ENCODE measurements at regions not wholly inside any gene's neighbourhood (a gene's known extent, or its start where the extent isn't known, plus 50 kb on each side); places are given as distances from the start of the nearest gene placed in this dataset.
A peak's percentile ranks its signal among the peaks of the same experiment; 100 is the strongest.
"Not testable (repeated sequence)": the region's sequence is repeated elsewhere in the genome, so short reads cannot be mapped to it uniquely, and the experiment has no call there.

DNA sequence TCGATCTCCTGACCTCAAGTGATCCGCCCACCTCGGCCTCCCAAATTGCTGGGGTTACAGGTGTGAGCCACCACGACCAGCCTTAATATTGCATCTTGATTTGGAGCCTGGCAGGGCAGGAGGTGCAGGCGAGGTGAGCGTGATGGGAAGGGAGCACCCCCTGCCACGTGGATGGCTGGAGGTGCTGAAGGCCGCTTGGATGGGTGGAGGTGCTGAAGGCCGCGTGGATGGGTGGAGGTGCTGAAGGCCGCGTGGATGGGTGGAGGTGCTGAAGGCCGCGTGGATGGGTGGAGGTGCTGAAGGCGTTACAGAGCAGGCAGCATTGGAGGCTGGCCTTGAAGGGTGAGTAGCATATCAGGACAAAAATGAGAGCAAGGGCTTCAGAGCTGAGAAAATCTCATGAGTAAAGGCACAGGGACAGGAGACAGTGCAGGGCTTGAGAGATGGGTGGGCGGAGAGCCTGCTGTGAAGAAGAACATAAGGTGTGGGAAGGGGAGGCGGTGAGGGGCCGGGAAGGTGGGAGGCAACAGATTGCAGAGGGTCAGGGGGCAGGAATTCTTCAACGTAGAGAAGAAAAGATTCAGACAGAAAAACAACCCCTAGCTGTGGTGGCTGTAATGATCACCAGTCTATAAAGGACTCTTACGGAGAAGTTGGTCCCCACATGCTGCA, 101.7 kb upstream of the SEC14L1 start:
- DNase-seq, result no peak

DNA sequence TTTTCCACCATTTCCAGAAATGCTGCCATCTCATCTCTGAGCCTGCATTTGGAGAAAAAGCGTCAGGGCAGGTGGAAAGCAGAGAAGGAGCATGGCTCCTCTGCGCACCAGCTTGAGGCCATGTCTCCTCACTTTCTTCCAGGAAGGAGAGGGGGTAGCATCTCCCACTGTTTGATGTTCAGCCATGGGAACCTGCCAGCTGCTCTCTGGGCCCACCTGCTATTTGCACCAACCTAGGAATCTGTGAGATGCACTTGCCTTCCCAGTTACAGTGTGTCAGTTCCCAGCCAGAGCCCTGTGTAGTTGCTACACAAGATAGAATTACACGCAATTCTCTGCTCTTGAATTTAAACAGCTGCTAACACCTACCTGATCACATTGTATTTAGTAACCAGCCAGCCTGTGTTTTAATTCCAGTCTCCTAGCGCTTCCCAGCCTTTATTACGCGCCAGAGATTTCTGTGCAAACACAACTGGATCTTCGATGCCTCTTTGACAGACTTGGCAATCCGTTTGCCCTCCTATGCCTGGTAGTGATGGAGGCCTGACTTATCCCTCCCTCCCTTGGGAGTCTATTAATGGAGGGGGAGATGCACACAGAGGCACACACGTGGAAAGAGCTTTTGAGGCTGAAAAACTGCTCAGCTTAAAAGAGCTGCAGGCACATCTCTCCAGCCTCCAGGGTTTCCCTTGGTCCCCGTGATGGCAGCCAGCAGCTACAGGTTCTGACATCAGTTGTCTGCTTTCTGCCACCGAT, 98.1 kb upstream of the SEC14L1 start:
- peak; percentile 30 for DNase-seq

DNA sequence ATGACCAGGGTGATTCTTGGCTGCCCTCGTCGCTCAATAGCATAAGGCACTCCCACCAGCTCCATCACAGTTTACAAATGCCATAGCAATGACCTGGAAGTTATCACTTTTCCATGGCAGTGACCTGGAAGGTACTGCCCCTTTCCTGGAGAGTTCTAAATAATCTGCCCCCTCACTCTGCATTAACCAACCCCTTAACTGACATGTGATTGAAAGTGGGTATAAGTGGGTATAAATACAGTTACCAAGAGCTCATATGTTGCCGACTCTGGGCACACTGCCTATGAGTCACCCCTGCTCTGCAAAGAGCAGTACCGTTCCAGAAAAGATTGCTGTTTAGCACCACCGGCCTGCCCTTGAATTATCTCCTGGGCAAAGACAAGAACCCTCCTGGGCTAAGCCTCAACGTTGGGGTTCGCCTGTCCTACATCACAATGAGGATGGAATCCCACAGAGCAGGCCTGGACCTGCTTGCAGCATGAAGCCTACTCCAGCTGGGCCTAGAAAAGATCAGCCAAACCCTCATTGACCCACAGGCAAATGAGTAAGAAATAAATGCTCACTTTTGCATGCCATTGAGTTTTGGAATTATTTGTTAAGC, 95.2 kb upstream of the SEC14L1 start:
- DNase-seq, result no peak

DNA sequence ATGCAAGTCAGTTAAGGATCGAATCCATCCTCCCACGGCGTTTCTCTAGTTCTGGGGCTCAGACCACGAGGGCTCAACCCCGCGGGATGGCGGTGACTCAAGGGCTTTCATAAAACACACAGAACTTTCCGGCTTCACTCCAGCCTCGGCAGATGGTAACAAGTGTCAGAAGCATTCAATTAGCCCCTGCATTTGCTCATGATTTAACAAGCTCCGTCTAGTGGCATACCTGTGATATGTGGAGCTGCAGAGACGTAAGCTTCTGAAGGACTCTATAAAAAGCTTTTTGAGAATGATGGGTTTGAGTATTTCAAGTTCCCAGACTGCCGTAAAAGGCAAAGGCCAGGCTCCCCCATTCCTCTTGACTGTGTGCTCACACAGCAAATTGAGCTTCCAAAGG, 91.3 kb upstream of the SEC14L1 start:
- DNase-seq, result peak; percentile 66

DNA sequence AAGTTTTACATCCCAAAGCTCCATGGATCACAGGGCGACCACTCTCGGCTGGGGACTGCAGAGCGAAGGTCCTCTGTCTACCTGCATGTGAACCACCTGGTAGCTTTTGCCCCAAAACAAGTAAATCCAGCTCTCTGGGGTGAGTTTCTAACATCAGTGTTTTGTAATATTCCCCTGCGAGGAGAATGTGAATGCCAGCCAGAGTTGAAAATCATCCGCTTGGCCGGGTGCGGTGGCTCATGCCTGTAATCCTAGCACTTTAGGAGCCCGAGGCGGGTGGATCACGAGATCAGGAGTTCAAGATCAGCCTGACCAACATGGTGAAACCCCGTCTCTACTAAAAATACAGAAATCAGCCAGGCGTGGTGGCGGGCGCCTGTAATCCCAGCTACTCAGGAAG, 89.9 kb upstream of the SEC14L1 start:
- not testable (repeated sequence) for DNase-seq

DNA sequence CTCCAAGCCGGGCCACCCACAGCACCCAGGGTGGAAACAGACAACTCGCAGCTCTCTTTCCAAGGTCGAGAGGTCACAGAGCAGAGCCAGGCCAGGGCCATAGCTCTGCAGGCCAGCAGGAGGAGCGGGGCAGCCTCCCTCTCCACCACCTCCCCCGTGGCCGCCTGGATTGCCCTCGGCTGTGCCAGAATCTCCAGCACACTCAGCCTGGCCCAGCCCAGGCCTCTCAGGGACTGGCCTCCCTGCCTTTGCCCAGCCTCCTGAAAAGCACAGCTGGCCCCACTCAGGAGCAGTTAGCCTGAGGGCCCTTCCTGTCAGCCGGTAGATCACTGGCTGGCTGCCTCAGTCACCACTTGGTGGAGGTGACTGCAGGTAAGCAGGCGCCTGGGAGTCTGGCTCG, 85.8 kb upstream of the SEC14L1 start:
- no peak for DNase-seq

DNA sequence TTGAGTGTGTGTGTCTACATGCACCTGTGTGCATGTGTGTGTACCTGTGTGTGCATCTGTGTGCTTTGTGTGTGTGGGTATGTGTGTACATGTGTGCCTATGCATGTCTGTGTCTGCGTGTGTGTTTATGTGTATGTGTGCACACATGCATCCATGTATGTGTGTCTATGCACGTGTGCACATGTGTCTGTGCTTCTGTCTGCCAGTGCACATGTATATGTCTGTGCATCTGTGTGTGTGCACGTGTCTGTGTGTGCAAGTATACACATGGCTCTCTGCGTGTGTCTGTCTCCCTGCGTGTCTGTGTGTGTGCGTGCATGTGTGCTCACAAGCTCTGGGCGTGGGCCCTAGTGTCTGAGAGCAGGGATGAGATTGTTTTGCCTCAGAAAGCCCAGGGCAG, 85.3 kb upstream of the SEC14L1 start:
- no peak for DNase-seq

DNA sequence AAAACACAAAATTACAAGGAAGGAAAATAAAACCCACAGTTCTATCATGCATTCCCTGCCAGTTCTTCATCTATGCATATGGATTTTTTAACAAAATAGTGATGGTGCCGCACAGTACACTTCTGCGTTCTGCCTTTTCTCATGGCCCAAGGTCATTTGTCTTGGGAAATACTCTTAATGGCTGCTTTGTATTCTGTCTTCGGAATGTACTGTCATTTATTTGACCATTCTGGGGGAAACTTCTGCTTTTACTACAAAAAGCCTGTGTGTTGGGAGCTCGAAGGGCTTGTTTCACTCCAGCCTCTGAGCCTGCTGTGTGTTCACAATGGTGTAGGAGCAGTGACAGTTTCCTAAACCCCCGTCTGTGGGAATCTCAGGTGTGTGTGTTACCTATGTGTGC, 82.8 kb upstream of the SEC14L1 start:
- no peak for DNase-seq

DNA sequence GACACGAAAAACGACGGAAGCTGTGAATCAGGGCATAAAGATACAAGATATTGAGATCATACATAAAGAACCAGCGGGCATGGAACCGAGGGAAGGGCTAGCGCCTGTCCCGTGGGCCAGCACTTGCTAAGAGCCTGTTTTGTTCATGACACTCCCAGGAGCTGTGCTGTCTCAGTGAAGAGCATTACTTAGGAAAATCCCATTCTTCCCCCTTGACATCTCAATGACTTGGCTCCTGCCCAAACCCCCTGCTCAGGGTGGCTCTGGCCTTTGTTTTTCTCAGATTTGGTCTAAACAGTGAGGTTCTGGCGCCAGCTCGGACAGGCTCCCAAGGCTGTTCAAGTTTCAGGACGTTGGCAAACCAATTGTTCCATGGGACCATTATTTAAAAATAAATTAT, 79.1 kb upstream of the SEC14L1 start:
- DNase-seq, result peak; percentile 49

DNA sequence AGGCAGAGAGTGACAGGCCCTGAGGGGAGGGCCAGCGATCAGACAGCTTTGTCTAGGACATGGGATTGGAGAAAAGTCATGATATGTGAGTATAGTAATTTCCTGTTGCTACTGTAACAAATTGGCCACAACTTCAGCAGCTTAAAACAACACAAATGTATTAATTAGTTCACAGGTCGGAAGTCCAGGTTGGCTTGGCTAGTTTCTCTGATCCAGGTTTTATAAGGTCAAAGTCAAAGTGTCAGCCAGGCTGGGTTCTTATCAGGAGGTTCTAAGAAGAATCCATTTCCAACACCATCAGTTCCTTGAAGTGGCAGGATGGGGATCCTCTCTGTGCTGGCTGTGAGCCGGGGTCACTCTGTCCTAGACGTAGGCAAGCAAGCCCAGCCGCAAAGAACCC, 76.2 kb upstream of the SEC14L1 start:
- DNase-seq, result no peak

DNA sequence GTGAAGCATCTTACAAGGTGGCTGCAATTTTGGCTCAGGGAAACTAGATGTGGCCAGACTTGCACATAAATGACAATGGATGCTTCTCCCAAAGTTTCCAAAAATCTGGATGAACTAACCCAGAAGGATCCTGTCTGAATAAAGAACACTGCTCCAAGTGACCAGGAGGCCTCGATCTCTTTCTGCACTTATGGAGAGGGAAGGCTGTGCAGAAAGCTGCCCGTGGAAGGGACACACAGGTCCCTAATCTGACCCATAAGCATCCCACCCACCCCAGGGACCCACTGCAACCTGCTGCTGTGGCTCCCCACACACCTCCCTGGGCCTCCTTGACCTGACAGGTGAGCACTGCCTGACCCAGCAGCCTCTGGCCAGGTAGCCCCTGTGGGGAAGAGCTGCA, 74.6 kb upstream of the SEC14L1 start:
- DNase-seq, result no peak

DNA sequence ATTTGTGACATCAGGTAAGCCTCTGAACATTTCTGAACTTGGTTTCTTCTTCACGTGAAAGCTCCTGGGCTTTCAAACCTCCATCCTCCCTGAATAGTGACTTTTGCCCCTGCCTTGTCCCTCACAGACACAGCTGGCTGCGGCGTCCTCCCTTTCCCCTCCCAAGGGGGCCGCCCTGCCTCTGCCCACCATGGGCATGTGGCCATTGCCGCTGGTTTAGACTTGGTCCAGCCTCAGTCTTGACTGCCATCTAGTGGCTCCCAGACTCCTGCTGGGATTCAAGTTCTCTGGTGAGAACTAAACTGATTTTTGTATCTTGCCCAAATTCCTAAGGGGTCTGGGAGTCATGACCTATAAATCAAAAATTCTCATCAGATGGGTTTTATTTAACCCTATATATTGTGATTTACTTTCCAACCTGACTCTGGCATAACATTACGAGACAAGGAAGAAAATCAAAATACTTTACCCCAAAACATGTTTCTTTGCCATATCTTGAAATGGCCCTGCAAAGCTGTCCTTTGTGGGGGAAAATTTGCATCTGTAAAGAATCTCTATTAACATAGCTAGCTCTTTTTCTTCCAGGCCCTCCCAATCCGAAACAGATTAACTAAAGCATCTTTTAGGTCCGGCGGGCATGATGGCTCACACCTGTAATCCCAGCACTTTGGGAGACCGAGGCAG, 73.9 kb upstream of the SEC14L1 start:
- peak; percentile 44 for DNase-seq

DNA sequence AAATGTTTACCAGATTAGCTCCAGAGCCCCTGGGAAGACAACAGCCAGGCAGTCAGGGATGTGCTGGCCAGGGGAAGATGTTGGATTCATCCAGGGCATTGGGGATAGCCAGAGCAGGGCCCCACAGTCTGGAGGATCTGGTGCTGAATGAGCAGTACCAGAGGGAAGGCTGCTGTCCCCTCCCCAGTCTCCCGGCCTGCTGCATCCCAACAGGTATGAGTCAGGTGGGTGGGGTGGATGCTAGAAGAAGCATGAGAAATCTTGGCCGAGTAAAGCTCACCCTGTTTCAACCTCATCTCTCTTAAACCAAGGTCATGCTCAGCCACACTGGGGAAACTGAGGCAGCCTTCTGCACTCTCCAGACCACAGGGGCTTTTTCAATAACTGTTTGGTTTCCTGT, 71.9 kb upstream of the SEC14L1 start:
- DNase-seq, result no peak

DNA sequence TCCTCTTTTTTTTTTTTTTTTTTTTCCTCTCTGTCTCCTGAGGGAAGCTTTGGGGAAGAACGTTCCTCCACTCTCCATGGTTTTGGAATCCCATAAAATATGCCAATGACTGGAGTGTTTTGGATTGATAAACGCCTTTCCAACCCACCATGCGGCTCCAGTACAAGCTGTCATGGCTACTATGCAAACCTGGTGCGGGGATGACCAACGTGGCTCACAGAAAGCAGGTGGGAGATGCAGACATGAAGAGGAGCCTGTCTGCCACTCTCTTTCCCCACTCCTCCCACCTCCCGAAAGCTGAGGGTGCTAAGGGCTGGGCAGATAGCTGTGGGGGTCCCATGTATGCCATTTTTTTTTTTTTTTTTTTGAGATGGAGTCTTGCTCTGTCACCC, 69.9 kb upstream of the SEC14L1 start:
- no peak for DNase-seq

DNA sequence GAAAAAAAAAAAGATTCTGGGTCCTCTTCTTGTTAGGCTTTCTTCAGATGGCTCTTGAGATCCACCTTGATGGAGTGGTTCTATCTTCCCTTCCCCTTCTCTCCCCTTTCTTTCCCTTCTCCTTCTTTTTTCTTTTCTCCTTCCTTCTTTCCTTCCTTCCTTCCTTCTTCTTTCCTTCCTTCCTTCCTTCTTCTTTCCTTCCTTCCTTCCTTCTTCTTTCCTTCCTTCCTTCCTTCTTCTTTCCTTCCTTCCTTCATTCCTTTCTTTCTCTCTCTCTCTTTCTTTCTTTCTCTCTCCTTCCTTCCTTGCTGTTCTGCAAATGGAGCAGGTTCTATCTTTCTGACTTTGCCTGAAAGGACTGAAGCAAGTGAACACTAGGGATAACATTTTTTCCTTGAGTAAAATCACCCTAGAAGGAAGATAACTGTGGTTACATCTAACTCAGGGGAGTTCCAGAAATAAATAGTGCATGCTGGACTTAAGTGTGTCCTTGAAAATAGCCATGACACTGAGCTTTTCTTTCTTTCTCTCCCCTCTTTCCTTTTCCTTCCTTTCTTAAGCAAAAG, 68.8 kb upstream of the SEC14L1 start:
- DNase-seq, result no peak

DNA sequence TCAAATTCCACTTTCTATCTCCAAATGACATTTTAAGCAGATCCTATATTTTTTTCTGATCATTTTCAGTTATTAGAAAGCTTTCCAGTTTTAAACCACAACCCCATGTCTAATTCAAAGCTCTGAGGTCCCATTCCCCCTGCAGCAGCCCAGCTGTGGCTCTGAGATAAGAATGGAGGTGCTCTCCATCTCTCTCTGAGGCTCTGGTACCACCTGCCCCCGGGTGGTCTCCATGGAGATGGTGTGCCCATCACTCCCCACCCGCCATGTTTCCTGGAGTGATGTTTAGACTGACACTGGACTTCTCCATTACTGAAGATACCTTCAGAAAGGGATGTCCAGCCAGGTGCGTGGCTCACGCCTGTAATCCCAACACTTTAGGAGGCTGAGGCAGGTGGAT, 68.1 kb upstream of the SEC14L1 start:
- no peak for DNase-seq

DNA sequence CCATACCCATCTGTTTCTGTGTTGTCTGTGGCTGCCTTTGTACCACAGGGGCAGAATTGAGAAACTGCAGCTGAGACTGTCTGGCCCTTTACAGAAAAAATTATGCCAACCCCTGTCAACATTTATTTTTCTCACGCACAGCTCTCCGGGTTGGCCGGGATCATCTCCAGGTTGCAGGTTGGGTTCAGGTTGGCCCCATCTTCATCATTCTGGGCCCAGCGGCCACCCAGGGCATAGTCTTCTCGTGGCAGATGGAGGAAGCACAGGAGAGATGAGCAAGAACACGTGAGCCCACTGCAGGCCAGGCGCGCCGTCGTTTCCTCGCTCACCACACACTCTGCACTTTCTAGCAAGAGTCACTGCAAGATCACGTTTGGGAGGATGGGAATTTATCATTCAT, 66.1 kb upstream of the SEC14L1 start:
- DNase-seq, result no peak

DNA sequence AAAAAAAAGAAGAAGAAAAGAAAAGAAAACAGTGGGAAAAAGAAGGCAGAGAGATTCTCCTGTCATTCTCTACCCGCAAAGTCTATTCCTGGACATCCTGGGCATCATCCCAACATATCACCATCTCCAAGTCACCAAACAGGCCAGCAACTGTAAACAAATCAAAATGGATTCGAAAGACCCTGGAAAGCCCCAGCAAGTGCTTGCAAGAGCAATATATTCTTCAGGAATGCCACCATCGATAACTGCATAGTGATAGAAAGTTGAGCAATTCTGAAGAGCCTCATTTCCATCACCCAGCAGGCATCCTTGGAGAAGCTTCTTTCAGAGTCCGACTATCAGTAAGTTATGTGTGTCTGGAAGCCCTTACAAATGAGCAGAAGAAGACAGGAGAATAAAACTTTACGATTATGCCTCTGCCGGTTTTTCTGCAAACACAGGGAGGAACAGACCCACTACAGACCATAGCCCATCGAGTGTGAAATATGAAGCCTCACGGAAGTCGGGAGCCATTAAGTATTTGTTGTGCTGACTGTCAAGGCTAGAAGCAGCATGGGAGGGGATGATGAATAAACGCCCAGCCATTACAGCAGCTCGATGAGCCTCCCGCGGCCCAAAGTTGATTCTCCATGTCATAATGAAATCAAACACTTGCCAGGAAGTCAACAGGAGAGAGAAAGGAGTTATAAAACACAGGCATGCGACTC, 64.5 kb upstream of the SEC14L1 start:
- DNase-seq, result peak; percentile 28

DNA sequence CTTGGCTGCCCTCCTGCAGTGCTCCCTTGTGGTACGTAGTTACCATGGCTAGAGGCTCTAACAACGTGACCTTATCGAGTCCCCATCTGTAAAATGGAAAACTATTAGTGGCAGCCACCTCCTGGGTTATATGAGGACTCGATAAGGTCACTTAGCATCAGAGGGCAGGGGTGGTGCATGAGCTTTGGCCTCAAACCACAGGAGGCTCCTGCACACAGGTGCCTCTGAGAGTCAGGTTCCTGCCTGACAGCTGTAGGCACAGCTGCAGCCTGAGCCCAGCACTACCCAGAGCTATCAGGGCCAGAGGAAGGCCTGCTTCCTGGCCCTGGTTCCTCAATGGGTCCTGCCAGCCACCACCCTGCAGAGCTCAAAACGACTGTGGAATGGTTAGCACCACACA, 57.2 kb upstream of the SEC14L1 start:
- no peak for DNase-seq

DNA sequence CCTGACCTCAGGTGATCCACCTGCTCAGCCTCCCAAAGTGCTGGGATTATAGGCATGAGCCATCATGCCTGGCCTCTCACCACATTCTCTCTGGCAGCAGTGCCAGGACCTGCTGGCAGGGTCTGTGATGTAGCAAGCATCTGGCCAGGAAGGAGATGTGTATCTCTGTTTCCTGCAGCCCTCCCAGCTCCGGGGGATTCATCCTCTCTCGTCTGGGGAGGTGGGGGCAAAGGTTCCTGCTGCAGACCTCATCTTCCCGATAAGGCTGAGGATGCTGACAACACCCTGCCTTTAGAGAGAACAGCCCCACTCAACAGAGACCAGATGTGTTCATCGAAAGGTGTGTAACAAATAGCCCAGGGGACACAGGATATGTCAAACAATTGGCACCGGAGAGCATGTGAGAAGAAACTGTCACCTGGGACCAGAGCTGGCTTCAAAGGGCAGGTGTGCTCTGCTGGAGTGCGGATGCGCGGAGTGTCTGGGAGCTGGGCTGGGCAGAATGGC, 54.8 kb upstream of the SEC14L1 start:
- DNase-seq, result peak; percentile 33

DNA sequence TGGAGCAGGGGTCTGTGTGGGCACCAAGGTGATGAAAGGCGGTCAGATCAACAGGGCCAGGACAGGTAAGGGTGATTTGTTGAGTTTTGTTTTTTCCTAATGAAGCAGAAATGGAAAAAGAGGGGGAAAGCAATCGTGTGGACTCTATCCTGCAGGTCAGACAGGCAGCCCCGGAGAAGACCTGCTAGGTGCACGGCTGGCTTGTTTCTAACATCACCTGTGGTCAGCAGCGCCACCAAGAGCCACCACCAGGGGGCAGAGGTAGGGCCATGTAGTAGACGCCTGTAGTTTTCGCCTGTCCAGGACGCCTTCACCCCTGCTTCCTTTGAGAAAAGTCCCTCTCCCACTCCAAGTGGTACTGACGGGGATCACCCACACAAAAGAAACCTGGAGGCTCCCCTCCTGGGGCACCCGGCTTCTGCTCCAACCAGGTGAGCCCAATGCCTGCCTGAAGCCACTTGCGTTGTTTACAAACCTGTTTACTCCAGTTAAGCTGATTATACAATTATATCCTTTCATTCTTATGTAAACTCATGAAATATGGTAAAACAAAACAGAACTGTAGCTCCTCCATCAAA, 54.2 kb upstream of the SEC14L1 start:
- DNase-seq, result peak; percentile 68
